NCI-H82 treated with DMSO at 0.1 percent for 48 hours (cell line): ENCODE measurements at regions not wholly inside any gene's neighbourhood (a gene's known extent, or its start where the extent isn't known, plus 50 kb on each side); places are given as distances from the start of the nearest gene placed in this dataset.

ENCODE experiments used
- DNase-seq: peaks from one replicate; lab custom pipeline; 2025; ENCODE audit not compliant: unreplicated experiment; lab: John Stamatoyannopoulos, UW

DNA sequence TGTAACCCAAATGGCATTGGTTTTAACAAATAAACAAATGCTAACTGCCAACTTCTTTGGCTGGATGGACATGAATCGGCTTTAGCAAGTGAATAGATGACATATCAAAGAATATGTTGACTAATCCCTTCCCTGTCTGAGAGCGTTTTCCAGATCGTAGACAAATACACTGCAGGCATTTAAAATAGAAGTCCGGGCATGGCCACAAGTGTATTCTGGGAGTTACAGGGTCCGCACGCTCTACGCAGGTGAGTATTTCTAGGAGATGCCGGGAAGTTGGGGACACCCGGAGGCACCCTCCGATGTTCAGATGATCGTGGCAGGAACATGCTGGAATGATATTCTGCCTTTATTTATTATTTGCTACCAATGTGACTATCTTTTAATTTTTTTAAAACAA lies 53.2 kb upstream of the ZNF536 start:
- no peak for DNase-seq

DNA sequence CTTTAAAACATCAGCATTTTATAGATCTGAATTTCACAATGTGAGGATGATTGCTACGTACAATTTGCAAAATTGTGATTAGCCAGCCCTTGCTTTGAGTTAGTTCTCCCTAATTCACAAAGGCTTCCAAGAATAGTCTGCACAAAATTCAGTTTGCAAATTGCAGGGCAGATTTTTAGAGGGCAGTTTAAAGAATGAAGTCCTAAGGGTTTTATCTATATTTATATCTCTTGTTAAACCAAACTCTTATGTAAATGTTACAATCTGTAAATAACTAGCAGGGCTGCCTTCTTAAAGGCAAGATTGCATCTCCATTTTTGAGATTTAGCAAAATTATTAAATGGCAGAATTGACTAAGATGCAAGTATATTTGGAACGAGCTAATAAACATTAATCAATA lies 52.8 kb upstream of the ZNF536 start:
- no peak for DNase-seq

DNA sequence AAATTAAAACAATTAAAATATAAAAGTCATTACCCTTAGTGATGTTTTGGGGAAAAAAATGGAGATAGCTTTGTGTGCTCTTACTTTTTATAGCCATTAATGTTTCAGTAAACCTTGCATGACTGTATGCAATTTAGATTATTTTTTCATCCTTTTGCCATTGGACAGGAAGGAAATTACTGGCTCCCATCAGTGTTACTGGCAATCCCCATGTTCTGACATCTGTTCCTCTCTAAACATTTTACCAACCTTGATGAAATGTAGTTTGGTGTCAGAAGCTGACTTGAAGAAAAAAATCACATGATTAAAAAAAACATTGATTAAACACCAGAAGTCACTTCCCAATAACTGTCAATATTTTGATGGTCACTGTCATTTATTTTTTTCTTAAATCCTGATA lies 52.3 kb upstream of the ZNF536 start:
- DNase-seq: no peak

GRCh38 chr19:30320466-30320865 lies 51.7 kb upstream of the ZNF536 start:
- no peak for DNase-seq

DNA sequence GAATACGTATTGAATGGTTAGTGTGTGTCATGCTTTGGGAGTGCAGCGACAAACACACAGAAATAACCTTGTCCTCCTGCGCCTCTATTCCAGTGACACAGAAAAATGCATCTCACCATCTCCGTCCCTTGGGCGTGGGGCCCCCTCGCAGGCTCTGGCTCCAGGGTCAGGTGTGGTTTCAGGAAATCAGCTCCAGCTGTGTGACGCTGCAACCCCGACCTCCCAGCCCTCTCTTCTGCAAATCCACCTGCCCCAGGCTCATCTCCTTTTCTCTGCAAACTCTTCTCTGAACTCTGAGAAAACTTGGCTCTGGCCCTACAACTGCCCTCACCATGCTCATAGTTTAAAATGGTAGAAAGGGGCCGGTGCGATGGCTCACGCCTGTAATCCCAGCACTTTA lies 51.3 kb upstream of the ZNF536 start:
- DNase-seq: no peak
